ENCODE measurements at regions not wholly inside any gene's neighbourhood (a gene's known extent, or its start where the extent isn't known, plus 50 kb on each side); places are given as distances from the start of the nearest gene placed in this dataset.

GRCh38 chr6:753486-753885 lies 60.5 kb upstream of the EXOC2 start:
- in situ Hi-C loops (cut with HindIII; ENCODE audit: low sequenced_read_pairs) = no loop called here

DNA sequence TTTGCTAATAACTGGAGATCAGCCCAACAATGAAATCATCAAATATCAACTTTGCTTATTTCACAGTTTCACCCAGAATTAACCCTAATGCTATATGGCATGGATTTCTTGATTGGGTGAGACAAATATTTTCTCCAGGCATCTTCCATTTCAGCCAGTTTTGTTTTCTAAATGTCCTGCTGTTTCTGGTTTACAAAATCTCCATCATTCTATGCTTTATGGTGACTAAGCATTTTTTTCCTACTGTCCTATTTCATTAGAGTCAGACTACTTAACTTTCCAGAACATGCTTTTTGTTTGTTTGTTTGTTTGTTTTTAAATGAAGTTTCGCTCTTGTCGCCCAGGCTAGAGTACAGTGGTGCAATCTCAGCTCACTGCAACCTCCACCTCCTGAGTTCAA lies 59.5 kb upstream of the EXOC2 start:
- in situ Hi-C loops (cut with HindIII; ENCODE audit: low sequenced_read_pairs) = no loop called here

DNA sequence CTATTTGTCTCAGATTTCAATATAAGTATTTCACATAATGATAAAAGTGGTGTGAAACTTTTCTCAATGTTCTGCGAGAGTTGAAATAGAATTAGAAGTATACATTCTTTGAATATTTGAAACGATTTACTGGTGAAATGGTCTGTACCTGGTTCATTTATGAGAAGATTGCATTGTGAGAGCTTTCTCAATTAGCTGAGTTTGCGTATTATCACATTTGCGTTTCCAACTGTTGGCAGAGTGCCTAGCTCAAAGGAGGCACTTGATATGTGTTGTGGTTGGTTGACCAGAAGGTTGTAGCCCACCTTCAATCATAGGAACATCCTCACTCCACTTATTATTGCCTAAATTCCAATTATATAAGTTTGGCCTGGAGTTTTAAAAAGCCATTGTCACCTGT lies 58.8 kb upstream of the EXOC2 start:
- in situ Hi-C loops (cut with HindIII; ENCODE audit: low sequenced_read_pairs) = no loop called here

DNA sequence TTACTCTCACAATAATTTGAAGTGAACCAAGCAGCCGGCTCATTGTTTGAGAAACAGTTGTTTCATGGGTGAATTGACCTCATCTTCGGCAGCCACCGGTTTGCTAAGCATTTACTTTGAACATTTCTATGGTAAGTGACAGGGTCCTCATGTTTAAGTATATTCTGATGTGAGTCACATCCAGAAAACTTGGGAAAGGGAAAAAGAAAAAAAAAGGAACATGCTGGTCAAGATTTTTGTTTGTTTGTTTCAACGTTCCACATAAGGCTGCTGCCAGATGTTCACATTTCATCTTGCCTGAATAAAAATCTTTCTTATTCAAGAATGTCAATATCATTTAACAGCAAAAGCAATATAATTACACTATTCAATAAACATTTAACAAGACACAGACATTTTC lies 55.0 kb upstream of the EXOC2 start:
- in situ Hi-C loops (cut with HindIII; ENCODE audit: low sequenced_read_pairs) = no loop called here

DNA sequence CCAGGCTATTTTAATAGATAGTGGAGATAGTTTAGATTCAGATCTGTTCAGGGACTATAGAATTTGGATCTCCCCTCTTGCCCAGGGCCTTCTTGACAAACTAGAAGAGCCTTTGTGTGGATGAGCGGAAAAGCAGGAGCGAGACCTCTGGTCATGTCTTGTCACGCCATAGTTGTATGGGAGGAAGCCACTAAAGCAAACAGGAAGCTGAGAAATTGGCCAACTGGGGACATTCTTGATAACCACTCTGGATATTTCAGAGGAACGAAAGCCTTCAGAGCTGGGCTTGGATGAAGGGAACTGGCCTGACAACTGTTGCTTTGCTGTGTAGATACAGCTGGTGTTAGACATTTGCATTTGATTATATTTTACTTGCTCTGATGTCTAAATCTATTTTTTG lies 54.1 kb upstream of the EXOC2 start:
- in situ Hi-C loops (cut with HindIII; ENCODE audit: low sequenced_read_pairs) = no loop called here

DNA sequence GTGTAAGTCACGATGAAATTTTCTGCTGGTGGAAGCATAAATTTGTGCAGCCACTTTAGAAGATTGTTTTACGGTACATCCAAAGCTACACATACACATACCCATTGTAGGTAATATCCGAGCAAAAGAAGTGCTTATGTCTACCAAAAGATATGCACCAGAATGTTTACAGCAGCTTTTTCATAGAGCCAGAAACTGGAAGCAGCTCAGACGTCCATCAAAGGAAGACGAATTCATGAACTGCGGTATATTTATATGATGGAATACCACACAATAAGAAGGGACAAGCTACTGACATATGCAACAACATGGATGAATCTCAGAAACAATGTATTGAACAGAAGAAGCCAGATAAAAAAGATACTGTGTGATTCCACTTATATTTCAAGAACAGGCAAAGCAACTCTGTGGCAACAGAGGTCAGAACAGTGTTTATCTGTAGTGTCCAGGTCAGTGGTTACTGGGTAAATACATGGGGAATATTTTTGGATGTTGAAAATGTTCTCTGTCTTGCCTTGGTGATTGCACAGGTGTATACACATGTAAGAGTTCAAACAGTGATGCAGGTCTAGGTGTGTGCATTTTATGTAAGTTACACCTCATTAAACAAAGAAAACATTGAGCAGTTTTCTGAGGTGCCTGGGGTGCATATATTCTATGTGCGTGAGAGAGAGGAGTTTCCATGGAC lies 51.9 kb upstream of the EXOC2 start:
- in situ Hi-C loops (cut with HindIII; ENCODE audit: low sequenced_read_pairs) = no loop called here

DNA sequence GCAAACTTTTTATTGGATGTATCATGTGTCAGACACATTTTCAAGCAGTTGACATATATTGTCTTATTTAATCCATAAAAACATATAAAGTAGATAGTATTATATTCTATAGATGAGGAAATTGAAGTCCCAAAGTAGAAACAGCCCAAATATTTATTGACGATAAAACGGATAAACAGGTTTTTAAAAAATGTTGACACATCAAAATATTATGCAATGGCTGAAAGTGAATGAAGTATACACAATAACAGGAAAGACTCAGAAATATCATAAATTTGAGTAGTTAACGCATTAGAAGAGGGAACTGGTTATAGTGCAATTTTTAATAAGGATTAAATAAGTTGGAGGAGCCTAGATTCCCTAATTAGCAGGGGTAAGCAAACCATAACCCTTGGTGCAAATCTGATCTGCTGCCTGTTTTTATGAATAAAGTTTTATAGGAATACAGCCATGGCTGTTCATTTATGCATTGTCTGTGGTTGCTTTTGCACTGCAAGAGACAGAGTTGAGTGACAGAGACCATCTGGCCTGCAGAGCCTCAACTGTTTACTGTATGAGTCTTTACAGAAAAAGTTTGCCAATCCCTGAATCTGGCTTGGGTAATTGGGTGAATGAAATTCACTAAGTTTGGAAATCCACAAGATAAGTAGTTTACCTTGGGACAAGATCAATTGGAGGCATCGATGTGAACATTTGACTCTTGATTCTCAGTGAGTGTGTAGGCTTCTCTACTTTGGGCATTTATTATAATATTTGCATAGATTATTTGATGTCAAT lies 50.6 kb upstream of the EXOC2 start:
- in situ Hi-C loops (cut with HindIII; ENCODE audit: low sequenced_read_pairs) = no loop called here

Measured in endothelial cell of hepatic sinusoid (primary cell).